Astrocyte of the cerebellum (primary cell): ENCODE measurements at regions not wholly inside any gene's neighbourhood (a gene's known extent, or its start where the extent isn't known, plus 50 kb on each side); places are given as distances from the start of the nearest gene placed in this dataset.

Source experiments
- DNase-seq: peaks from one replicate; pipeline ENCODE4 v3.0.0-alpha.2; 2011; ENCODE audit warnings: low read depth
- H3K4me3 ChIP-seq: 2 replicates; pipeline ENCODE4 v1.5.1; 2011; ENCODE audit warnings: mild to moderate bottlenecking, low read depth, low read length, moderate library complexity
- in situ Hi-C: cut with HindIII; loops from 2 replicates; pipeline ENCODE4 v1.10.0; 2017; ENCODE audit warnings: low sequenced_read_pairs
- TF ChIP-seq, protein P1 (sequence below): IDR thresholded peaks from 2 replicates; pipeline ENCODE4 v1.5.1; 2012; ENCODE audit warnings: low read length, low read depth, moderate library complexity, mild to moderate bottlenecking; ENCODE audit errors: missing control alignments

DNA sequence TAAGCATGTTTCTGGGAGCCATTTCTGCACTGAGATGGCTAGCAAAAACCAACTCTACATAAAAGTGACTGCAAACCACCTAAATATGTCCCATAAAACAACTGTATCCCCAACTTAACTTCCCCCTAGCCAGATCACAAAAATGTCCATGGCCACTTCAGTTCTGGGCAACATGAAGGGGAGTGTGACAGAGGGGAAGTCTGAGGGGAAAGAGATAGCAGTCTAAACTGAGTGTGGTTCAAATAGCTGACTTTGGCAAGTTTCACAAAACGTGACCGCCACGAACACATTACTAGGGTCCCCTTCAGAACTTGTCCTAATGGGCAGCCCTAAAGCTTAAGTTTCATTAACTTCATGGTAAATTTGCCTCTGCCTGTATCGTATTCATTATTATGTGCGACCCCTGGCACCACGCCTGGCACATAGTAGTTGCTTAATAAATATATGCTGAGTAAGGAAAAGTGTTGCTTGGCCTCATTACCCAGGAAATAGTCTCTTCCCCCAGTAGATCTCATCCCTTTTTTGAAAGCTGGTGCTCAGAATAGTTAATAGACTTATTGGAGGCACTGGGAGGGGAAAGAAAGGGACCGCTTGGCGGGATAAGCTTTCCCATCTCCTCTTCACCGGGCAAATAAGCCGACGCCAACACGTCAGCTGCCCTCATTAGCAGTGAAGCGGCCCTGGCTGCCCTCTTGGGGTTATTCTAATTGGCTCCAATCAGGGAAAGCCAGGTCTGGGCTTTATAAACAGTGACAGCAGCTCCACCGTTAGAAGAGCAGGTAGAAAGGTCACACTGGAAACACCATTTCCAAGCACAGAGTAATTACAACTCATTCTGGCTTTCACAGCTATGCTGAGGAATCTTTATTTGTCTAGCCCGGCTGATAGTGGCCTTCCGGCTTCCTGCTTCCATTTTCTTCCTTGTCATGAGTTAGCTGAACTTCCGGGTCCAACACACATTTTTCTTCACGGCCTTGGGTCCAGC, 122.1 kb downstream of the LRIG2 start:
- no peak overlapping the region for H3K4me3 ChIP-seq
- in situ Hi-C loops, result no loop called here
- TF ChIP-seq, protein P1, sequence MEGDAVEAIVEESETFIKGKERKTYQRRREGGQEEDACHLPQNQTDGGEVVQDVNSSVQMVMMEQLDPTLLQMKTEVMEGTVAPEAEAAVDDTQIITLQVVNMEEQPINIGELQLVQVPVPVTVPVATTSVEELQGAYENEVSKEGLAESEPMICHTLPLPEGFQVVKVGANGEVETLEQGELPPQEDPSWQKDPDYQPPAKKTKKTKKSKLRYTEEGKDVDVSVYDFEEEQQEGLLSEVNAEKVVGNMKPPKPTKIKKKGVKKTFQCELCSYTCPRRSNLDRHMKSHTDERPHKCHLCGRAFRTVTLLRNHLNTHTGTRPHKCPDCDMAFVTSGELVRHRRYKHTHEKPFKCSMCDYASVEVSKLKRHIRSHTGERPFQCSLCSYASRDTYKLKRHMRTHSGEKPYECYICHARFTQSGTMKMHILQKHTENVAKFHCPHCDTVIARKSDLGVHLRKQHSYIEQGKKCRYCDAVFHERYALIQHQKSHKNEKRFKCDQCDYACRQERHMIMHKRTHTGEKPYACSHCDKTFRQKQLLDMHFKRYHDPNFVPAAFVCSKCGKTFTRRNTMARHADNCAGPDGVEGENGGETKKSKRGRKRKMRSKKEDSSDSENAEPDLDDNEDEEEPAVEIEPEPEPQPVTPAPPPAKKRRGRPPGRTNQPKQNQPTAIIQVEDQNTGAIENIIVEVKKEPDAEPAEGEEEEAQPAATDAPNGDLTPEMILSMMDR, result no peak
- DNase-seq, result no peak

DNA sequence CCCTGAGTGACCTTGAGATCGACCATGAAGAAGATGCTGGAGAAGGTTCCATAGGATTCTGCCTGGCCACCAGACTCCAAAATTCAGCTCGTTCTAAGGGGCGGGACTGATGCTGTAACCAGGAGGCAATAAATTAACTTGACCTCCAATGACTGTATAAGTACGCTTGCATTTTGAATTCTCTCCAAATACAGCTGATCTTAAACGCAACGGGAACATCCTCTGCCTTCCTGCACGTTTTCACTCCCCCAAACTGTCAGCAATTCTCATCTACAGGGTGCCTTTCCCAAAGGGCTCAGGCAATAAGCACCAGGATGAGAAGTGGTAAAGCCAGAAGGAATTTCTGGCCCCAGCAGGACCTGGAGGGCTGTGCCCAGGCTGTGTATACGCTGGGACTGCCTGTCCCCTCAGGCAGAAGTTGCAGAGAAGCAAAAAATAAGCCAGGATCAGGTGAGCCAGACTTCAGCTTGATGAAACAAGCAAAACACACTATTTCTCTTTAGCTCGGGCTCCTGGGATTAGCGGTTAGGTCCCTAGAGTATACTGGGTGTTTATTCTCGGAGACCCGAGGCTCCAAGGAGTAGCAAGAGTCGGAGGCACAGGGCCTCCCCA, 124.8 kb downstream of the LRIG2 start:
- TF ChIP-seq, protein P1, result no peak
- DNase-seq, result no peak
- H3K4me3 ChIP-seq, result no peak overlapping the region
- in situ Hi-C loops, result no loop called here

DNA sequence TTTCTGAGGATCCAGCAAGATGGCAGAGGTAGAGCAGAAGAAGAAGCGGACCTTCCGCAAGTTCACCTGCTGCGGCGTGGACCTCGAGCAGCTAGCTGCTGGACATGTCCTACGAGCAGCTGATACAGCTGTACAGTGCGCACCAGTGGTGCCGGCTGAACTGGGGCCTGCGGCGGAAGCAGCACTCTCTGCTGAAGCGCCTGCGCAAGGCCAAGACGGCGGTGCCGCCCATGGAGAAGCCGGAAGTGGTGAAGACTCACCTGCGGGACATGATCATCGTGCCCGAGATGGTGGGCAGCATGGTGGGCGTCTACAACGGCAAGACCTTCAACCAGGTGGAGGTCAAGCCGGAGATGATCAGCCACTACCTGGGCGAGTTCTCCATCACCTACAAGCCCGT, 125.8 kb downstream of the LRIG2 start:
- TF ChIP-seq, protein P1, result no peak
- H3K4me3 ChIP-seq, result no peak overlapping the region
- in situ Hi-C loops, result no loop called here
- DNase-seq, result no peak

DNA sequence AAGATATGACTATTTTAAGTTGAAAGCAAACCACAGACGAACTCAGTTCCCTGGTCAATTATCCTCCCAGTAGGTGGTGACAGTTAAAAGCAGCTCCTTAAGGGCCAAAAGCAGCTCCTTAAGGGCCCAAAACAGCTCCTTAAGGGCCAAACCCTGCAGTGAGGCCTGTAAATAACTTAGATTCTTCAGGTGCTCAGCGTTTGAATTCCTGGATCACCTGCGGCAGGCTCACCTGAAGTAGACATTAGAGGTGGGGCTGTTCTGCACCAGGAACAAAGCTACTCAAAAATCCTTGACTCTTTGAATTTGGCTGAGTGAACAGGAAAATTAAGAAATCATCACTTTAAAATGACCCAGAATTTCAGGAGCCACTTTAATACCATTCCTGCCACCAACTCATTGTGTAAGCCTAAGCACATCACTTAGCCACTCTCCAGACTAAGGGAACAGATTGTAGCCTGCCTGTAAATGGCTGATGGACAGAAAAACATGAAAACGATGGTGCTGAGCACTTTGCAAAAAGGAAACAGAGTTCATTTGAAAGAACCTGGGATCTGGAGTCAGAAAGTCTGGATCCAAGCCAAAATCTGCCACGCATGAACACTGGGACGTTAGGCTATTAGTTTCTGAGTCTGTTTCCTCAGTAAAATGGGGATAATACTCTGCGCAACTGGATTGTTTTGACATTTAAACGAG, 126.9 kb downstream of the LRIG2 start:
- H3K4me3 ChIP-seq, result no peak overlapping the region
- TF ChIP-seq, protein P1, result no peak
- in situ Hi-C loops, result no loop called here
- no peak for DNase-seq

DNA sequence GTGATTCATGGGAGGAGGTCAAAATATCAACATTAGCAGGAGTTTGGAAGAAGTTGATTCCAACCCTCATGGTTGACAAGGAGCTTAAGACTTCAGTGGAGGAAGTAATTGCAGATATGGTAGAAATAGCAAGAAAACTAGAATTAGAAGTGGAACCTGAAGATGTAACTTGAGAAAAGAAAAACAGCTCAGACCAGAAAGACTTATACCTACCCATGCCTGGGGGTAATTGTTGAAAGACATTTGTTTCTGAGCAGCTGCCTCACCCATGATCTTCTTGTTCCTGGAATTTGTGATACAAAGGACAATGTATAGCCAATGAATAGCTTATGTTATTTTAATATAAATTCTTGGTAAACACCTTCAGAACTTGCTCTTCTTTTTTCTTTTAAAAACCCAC, 128.6 kb downstream of the LRIG2 start:
- TF ChIP-seq, protein P1, result no peak
- in situ Hi-C loops, result no loop called here
- no peak overlapping the region for H3K4me3 ChIP-seq
- no peak for DNase-seq

DNA sequence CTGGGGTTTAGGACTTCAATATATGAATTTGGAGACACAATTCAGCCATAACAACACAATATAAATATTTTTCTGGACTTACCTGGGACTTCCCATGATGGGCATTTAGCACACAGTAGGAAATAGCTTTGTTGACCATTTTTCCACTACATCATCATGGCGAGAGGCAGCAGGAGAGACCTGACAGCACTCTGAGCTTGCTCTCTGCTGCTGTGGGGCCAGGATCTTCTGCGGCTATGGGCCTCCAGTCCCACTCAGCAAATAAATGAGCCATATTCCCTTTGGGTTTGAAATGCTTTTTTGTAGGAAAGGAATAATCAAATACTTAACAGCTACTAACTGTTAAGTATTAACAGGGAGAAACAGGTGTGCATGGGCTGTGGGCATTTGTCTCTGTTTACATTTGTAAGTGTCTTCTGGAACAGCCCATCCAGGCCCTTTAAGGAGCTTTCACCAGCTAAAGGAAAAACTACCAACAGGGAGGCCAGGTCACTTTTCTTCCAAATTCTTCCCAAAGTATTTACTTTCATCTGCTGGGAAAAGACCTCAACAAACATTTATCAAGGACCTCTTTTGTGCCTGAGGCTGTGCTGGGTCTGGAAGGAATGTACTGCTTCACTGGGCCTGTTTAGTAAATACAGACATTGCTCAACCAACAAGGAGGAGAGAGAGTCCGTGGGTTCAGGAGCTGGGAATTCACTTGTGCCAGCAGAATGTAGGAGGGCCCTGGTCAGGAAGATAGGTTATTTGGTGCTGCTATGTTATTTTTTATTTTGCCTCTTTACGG, 133.2 kb downstream of the LRIG2 start:
- in situ Hi-C loops, result no loop called here
- no peak overlapping the region for H3K4me3 ChIP-seq
- TF ChIP-seq, protein P1, result no peak
- DNase-seq, result no peak
